Stimulated activated CD4-positive, alpha-beta T cell treated with anti-CD3 and anti-CD28 coated beads, Interleukin-12 subunit alpha, Interleukin-12 subunit beta, amount 100 ng/mL, for 48 hours (primary cell): ENCODE measurements at regions not wholly inside any gene's neighbourhood (a gene's known extent, or its start where the extent isn't known, plus 50 kb on each side); places are given as distances from the start of the nearest gene placed in this dataset.
"Not testable (repeated sequence)": the region's sequence is repeated elsewhere in the genome, so short reads cannot be mapped to it uniquely, and the experiment has no call there.

Experiments
- DNase-seq, 3 donors: peaks; one replicate each; pipeline ENCODE4 v3.0.0-alpha.2; 2020; ENCODE audit warnings: low read depth in 2 of 3, low spot score in 1 of 3

DNA sequence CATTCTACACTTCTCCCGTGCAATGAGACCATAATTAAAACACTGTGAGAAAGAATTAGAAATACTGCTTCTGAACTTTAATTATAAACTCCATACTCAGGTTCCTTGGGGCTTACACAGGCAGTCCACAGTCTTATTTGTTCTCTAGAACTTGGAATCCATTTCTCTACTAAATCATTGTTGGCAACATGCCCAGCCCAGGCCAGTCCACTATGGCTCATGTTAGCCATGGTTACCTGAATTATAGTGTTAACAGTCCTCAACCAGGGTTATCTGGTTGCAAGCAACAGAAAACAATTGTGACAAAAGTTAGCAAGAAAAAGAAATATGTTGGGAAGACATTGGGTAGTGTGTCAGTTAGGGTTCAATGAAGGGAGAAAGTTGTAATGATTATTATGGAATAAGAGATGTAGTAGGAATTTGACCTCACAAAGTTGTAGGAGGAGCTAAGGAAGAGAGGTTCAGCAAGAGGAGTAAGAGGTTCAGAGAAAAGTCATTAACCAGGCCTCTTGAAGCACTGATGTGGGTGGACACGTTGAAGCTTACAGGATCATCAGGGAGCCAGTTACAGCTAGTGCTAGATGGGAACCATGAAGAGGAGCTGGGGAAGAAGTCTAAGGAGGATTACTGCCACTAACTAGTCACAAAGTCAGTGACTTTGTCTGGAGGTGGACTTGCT is 120.2 kb upstream of the ADRA1D start:
- no peak for DNase-seq

DNA sequence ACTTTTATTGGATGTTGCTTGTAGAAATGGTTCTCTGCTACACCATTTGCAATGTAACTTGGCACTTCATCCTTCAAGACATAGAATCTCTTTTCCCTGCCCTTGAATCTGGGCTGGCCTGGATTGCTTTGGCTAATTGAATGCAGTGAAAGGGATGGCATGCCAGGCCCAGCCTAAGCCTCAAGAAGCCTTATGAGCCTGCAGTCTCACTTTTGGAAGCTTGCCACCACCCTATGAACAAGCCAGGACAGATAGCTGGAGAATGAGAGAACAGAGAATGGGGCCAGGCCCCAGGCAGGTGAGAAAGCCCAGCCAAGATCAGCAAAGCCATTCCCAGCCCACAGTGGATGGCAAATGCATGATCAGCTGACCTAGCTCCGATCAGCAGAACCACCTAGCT is 117.0 kb upstream of the ADRA1D start:
- DNase-seq = no peak

DNA sequence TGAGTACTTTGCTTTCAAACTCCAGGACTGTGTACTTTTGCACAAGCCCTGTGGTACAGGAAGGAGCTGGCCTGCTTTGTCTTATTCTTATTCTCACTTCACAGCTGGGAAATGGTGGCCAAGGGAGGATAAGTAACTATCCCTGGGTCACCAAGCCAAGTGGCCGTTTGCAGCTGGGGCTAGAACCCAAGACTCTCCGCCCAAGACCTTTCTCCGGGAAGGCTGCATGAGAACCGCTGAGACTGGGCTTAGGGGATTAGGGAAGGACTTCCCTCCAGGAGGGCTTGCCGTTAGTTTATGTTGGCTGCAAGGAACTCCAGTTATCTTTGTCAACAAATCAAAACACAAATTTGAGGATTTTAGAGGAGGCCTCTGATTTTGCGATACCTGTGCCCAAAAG is 109.5 kb upstream of the ADRA1D start:
- DNase-seq = no peak

DNA sequence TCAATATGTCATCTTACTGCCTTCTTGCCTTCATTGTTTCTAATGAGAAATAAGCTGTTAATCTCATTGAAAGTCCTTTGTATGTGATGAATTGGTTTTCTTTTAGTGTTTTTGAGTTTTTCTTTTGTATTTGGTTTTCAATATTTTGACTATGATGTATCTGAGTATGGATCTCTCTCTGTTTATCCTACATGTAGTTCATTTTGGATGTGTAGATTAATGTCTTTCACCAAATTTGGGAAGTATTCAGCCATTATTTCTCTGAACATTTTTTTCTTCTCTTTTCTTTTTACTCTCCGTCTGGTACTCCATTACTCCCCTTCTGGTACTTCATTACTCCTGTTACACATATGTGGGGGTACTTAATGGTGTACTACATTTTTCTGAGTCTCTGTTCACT is 103.3 kb upstream of the ADRA1D start:
- no peak for DNase-seq

DNA sequence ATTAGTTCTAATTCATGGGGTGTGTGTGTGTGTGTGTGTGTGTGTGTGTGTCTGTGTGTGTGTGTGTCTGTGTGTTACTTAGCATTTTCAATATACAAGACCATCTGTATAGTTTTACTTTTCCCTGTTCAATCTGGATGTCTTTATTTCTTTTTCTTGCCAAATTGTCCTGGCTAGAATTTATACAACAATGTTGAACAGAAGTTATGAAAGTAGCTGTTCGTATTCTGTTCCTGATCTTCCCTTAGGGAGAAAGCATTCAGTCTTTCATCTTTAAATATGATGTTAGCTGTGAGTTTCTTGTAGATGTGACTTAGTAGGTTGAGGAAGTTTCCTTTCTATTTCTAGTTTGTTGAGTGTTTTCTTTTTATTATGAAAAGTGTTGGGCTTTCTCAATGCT is 101.0 kb upstream of the ADRA1D start:
- no peak for DNase-seq

DNA sequence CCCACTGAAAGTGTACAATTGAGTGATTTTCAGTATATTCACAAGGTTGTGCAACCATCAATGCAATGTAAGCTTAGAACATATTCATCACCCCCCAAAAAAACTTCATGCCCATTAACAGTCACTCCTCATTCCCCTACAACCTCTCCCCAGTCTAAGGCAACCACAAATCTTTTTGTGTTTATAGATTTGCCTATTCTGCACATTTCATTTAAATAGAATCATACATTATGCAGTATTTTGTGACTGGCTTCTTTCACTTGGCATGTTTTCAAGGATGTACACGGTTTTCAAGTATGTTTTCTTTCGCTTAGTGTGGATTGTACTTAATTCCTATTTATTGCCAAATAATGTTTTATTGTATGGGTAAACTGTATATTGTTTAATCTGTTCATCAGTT is 95.6 kb upstream of the ADRA1D start:
- DNase-seq = no peak

DNA sequence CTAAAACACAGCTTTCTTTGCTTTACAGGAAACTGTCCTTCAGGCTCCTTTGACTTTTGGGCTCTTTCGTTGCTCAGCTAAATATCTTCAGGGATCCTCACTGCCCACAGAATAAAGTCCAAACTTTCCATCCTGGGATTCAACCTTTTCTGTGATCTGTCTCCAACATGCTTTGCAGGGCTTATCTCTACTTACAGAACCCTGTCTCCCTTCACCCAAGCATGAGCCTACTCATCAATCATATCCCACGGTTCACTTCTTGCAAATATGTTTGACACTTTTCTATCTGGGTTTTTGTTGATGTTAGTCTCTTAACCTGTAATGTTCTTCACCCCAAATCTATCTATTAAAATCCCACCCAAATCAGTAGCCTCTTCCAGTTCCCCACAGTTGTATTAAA is 93.5 kb upstream of the ADRA1D start:
- DNase-seq = no peak

DNA sequence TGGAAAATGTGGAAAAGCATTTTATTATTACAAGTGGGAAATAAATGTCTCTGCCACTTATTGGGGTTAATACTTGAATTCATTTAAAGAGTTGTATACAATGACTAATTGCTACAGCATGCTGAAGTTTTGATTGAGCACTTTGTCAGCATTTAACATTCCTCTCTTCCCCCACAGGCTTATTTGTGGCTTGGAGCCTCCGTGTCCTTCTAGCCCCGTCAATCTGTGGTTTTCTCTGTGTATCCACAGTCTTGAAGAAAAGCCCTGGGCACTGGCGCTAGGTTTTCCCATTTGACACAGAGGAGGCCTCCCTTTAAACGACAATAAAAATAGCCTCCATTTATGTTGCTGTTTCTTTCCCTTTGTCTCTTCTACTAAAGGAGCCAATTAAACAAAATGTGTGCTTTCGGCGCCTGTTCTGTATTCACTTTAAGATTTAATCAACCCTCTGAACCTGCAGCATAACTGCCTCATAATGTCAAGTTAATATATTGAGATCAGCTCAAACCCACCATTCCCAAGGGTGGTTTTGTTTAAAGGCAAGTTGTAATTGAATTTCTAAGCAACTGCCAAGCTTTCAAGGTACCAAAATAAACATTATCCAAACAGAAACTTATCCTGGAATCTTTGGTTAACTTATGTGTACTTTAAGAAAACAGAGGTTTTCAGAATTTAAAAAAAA is 92.9 kb upstream of the ADRA1D start:
- no peak for DNase-seq

DNA sequence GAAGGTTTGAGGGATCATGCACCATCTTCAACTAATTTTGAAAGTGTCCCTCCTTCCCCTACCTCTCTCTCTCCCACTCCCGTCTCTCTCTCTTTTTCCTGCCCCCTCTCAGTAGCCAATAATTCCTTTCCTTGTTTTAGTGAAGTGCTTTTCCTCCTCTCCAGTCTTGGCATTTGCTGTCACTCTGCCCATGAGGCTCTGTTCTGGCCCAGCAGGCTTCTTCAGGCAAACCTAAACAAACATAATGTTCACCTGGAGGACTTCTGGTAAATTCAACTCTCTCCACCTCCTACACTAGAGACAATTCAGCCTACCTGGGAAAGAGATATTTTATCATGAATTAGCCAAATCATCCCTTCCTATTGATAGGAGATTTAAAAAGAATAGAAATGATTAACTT is 86.6 kb upstream of the ADRA1D start:
- DNase-seq = no peak

DNA sequence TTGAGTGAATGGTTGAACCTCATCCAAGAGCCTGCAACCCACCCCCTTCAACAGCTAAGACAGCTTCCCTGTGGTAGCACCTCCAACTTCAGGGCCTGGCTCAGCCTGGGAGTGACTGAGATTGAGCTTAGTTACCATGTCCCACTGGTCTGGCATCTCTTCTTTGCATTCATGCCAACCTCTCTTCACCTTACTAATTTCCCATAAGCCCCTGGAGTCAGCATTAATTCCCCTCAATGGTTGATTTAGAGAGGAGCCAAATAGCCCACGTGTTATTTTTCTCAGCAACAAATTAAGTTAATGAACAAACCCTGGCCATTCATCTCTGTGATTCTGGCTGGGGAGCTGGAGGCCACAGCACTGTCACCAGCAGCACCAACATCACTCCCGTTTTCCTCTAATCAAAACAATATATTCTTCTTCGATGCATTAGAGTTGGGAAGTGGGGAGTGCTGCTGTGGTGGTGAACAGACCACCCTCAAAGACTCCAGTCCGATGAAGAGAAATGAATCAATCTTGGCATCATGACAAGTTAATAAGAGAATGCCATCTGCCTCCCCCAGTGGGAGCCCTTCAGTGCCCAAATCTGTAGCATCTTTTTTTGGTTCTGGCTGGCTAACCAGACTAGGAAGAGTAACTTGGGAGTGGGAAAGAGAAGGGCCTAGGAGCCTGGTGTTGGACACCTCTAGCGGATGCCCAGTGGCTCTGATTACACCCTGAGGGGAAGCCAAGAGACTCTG is 83.2 kb upstream of the ADRA1D start:
- DNase-seq = no peak

DNA sequence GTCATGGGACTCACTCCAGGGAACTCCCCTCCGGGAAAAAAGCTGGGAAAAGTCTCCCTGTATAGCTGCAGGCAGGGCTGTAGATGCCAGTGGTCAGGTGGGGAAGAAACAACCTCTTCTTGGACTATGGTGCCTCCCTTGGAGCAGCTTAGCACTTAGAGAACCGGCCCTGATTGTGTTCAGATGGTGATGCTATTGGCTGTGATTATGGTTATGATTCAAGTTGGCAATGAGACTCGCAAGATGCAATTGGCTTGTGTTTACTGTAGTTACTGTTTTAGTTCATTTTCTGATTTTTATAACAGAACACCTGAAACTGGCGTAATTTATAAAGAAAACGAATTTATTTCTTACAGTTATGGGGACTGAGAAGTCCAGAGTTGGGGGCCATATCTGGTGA is 80.9 kb upstream of the ADRA1D start:
- DNase-seq = no peak

DNA sequence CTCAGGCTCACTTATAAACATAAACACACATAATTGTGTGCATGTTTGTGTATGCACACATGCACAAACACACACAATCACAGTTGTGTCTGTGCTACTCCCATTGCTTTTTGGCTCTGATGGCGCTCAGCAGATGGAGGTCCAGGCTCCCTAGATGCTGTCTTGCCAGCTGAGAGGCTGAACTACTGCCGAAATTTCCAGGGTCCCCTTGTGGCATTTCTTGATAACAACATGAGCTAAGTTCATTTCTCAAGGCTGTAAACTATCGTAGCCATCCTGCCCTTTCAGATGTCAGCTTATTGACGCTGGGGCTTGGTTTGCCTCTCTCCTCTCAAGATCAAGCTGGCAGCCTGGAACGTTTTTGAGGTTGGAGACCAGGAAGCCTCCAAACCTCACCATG is 80.1 kb upstream of the ADRA1D start:
- DNase-seq = no peak

DNA sequence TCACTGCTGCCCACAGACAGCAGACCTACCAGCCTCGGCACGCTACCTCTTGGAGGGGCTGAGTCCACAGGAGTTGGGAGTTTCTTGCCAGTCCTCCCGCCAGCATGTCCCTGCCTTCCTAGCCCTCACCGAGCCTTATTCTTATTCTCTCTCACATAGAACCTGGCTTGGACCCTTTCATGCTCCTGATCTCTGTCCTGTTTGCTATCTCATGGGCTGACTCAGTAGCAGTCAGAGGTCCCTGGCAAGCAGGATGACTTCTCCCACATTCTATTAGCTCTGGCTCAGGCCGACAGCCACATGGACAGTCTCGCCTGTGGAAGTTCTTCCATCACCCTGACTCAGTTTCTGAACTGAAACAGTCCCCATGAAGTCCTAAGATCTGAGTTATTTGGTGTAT is 79.5 kb upstream of the ADRA1D start:
- DNase-seq = no peak

DNA sequence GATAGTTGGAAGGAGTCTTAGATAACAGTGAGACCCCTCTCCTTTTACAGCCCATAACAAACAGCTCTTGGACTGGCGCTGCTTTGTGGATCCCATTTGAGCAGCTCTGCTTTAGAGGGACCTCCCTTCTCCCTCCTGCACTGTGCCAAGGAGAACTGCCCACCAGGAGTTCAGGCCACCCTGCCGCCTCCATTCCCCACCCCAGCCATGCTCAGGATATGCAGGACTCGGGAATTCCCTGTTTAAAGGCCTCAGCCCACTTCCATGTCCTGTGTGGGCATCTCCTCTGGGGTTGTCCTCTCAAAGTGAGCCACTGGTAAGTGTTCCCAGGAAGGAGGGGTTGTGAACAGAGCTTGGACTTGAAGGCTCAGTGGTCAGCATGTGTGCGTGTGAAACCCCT is 78.9 kb upstream of the ADRA1D start:
- no peak for DNase-seq

DNA sequence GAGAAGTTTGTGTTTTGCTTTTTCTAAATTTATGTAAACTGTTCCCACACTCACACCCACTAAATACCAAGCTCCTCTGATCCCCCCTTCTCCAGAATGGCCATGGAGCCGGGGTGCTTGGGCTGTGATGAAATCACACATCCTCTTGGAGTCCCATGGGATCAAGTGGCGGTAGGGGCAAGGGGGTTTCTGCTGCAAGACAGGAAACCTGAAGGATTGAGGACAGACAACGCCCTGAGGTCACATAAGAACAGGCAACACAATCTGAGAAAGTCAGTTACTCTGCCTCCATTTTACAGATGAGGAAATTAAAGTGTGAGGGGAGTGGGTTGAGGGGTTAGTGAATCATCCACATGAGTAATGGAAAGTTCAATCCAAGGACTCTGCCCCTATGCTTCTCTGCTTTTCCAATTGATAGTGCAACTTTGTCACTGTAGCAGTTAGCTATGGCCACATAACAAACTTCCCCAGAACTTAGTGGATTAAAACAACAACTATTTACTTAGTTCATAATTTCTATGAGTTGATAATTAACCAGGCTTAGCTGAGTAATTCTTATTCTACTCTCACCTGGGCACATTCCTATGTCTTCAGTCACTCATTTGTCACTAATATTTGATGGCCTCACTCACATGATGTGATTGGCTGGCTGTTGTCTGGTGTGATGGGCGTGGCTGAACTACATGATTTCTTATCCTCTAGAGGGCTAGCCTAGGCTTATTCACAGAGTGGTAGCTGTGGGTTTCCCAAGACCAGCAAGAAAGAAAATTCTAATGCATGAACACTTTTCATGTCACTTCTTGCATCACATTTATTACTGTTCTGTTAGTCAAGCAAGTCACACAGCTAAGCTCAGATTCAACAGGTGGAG is 77.3 kb upstream of the ADRA1D start:
- DNase-seq = no peak

DNA sequence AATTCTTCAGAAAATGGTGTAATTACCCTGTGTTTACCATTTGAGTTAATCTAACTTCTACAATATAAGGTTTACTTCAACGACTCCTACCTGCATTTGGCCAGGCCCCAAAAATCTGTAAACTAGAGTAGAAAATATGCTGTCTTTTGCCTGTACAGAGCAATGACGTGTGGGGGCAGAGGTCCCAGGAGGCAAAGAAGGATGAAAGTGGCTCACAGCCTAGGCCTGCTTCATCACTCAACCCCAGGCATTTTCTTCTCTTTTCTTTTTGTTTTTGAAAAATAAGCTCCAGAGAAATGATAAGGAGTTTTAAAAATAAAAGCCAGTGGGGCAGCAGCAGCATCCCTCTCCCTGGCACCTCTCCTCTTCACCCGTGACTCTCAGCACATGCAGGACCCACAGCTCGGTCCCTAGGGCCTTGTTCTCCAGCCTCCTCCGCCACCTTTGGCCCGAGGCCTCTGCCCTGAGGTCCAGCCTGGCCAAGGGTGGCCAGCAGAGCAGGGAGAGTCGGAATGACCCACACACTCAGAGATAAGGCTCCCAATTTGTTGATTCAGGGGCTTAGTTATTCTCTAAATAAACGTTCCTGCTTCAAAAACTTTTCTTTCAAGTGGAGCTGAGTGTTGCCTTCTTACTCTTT is 76.6 kb upstream of the ADRA1D start:
- DNase-seq = no peak

DNA sequence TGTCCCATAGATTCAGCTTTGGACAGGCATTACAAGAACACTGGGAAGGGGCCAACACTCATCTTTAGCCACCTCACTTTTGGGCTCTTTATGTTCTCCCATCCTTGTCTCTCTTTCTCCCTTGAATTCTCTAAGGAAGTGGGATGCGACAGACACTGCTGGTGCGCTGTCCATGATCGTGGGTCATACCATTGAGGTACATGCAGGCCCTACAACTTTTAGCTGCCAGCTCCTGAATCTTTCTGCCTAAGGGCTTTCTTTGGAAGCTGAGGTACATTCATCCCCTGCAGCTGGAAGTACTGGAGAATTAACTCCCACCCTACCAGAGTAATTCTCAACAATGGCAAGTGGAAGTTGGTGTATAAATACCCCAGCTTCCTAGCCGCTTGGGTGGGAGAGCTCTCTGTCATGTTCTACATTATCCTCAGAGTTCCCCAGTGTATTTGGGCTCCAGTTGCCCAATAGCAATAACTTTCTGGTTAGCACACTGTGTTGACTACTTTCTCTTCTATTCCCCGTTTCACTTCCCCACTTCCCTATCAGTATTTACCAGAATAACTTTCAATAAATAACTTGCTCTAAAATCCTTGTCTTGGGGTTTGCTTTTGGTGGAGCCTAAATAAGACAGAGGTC is 75.6 kb upstream of the ADRA1D start:
- no peak for DNase-seq

DNA sequence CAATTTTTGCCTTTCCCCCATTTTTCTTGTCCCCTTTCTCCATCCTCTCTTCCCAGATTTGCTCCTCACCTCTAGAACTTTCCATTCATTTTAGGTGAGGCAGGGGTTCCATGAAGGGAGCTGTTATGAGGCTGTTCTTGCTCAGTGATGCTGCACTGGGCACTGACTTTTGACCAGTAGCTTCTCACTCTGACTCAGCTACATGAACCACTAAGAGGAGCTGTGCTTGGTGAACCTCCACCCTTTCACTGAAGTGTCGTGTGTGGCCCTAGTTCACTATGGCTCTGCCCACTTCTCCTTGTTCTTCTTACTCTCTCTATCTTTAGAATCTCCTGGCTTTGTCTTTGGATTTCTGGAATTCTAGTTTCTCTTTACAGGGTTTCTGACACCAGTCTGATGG is 73.4 kb upstream of the ADRA1D start:
- DNase-seq = no peak

DNA sequence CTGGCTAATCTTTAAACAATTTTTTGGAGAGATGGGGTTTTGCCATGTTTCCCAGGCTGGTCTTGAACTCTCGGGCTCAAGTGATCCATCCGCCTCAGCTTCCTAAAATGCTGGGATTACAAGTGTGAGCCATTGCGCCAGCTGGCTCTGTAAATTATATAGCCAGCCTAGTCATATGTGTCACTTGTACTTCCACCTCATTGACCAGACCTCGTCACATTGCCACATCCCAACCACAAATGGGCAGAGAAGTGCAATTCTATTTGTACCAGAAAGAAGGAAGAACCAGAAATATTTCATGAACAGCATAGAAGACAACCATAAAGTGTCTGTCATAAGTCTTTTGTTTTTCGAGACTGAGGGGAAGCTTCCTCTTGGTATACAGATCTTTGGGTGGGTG is 71.2 kb upstream of the ADRA1D start:
- no peak for DNase-seq

DNA sequence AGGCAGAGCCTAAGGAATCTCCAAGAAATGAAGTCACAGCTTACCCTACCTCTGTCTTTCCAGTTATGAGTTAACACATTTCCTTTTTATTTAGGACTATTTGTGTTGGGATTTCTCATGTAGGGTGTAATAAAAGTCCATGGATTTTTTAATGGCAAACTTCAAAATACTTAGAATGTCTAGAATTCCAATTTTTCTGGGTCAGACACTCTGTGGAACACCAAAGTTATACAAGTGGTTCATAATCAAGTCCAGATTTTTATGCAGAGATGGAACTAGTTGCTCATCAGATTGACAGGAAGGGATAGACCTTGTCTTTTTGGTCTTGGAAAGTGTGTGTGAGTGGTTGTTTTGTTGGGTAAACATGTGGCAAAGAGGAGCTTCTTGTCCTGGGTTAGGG is 69.8 kb upstream of the ADRA1D start:
- no peak for DNase-seq

DNA sequence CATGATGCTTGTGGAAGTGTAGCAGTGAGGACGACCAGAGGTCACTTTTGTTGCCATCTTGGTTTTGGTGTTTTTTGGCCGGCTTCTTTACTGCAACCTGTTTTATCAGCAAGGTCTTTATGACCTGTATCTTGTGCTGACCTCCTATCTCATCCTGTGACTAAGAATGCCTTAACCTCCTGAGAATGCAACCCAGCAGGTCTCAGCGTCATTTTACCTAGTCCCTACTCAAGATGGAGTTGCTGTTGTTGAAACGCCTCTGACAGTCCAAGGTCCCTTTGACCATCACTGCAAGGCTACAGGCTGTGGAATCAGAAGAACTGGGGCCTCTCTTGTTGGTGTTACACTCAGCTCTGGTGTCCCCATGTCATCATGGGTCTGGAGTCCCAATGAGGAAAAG is 61.5 kb upstream of the ADRA1D start:
- not testable (repeated sequence) for DNase-seq
